ENCODE measurements at regions not wholly inside any gene's neighbourhood (a gene's known extent, or its start where the extent isn't known, plus 50 kb on each side); places are given as distances from the start of the nearest gene placed in this dataset.

DNA sequence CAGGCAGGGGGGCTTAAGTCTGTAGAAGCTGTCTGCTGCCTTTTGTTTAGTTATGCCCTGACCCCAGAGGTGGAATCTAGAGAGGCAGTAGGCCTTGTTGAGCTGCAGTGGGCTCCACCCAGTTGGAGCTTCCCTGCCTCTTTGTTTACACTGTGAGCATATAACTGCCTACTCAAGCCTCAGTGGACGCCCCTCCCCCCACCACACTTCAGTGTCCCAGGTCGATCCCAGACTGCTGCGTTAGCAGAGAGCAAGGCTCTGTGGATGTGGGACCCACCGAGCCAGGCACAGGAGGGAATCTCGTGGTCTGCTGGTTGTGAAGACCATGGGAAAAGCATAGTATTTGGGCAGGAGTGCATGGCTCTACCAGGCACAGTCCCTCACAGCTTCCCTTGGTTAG lies 446.8 kb upstream of the RARB start:
- H2BK120ac ChIP-seq (ENCODE audit: low read depth, low read length): no peak overlapping the region
- no peaks in the 10 kb centered on the region for H4K20me1 ChIP-seq (ENCODE audit: insufficient read depth, low read length)
- no peak overlapping the region for H3K4ac ChIP-seq (ENCODE audit: low read depth, low read length)
- no peak overlapping the region for H3K9ac ChIP-seq (ENCODE audit: low read depth, low read length)
- no peak for TF ChIP-seq POLR2A (IDR thresholded peaks at IDR 0.05; ENCODE audit: low read depth, low read length)
- TF ChIP-seq FOS (IDR thresholded peaks at IDR 0.05; ENCODE audit: low read depth, low read length): no peak
- TF ChIP-seq RAD21 (IDR thresholded peaks at IDR 0.05; ENCODE audit: low read length): no peak
- no peak for TF ChIP-seq MAZ (IDR thresholded peaks at IDR 0.05; ENCODE audit: borderline replicate concordance, low read depth, low read length)
- TF ChIP-seq BHLHE40 (IDR thresholded peaks at IDR 0.05; ENCODE audit: low read depth, low read length): no peak
- TF ChIP-seq, protein P1, sequence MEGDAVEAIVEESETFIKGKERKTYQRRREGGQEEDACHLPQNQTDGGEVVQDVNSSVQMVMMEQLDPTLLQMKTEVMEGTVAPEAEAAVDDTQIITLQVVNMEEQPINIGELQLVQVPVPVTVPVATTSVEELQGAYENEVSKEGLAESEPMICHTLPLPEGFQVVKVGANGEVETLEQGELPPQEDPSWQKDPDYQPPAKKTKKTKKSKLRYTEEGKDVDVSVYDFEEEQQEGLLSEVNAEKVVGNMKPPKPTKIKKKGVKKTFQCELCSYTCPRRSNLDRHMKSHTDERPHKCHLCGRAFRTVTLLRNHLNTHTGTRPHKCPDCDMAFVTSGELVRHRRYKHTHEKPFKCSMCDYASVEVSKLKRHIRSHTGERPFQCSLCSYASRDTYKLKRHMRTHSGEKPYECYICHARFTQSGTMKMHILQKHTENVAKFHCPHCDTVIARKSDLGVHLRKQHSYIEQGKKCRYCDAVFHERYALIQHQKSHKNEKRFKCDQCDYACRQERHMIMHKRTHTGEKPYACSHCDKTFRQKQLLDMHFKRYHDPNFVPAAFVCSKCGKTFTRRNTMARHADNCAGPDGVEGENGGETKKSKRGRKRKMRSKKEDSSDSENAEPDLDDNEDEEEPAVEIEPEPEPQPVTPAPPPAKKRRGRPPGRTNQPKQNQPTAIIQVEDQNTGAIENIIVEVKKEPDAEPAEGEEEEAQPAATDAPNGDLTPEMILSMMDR (conservative IDR thresholded peaks at IDR 0.05; ENCODE audit: low read depth, low read length): no peak
- TF ChIP-seq CHD1 (IDR thresholded peaks at IDR 0.05; ENCODE audit: low read depth, low read length): no peak
- TF ChIP-seq, protein P2, sequence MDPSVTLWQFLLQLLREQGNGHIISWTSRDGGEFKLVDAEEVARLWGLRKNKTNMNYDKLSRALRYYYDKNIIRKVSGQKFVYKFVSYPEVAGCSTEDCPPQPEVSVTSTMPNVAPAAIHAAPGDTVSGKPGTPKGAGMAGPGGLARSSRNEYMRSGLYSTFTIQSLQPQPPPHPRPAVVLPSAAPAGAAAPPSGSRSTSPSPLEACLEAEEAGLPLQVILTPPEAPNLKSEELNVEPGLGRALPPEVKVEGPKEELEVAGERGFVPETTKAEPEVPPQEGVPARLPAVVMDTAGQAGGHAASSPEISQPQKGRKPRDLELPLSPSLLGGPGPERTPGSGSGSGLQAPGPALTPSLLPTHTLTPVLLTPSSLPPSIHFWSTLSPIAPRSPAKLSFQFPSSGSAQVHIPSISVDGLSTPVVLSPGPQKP (IDR thresholded peaks at IDR 0.05; ENCODE audit: borderline replicate concordance, low read depth, low read length): no peak
- TF ChIP-seq SMC3 (IDR thresholded peaks at IDR 0.05; ENCODE audit: low read depth, low read length): no peak
- no peak for TF ChIP-seq MXI1 (IDR thresholded peaks at IDR 0.05; ENCODE audit: borderline replicate concordance, low read depth, low read length)
- no peak for TF ChIP-seq NFE2L2 (IDR thresholded peaks at IDR 0.05; ENCODE audit: low read depth, low read length)
- no peak for TF ChIP-seq RFX5 (IDR thresholded peaks at IDR 0.05; ENCODE audit: low read depth, low read length)
- TF ChIP-seq, protein P3, sequence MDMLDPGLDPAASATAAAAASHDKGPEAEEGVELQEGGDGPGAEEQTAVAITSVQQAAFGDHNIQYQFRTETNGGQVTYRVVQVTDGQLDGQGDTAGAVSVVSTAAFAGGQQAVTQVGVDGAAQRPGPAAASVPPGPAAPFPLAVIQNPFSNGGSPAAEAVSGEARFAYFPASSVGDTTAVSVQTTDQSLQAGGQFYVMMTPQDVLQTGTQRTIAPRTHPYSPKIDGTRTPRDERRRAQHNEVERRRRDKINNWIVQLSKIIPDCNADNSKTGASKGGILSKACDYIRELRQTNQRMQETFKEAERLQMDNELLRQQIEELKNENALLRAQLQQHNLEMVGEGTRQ (IDR thresholded peaks at IDR 0.05; ENCODE audit: low read depth, low read length): no peak
- TF ChIP-seq MAFK (IDR thresholded peaks at IDR 0.05; ENCODE audit: low read depth, low read length): no peak
- TF ChIP-seq CEBPB (IDR thresholded peaks at IDR 0.05; ENCODE audit: low read depth, low read length): no peak
- no peak for TF ChIP-seq RCOR1 (IDR thresholded peaks at IDR 0.05; ENCODE audit: insufficient replicate concordance, low read length)
- H3K14ac ChIP-seq (replicated peaks; ENCODE audit: low read depth, low read length): no peak overlapping the region
- WGBS, 2 experiments (ENCODE audit: extremely low coverage in 2 of 2, insufficient read length in 1 of 2): no CpG with 5 or more reads among the region's 5 CpGs
- no peaks in the 10 kb centered on the region for H3K4me1 ChIP-seq (ENCODE audit: control insufficient read depth, insufficient read depth, low read length)
- H3K9me1 ChIP-seq (ENCODE audit: insufficient read depth, low read length): no peaks in the 10 kb centered on the region
- intact Hi-C loops (cut with micrococcal nuclease): no loop called here
- ChIA-PET CTCF (no interaction called here), POLR2A (ENCODE audit: unreplicated experiment) (no interaction called here)
- H2BK15ac ChIP-seq (ENCODE audit: low read depth, low read length): no peak overlapping the region
- no peak overlapping the region for H2AFZ ChIP-seq (replicated peaks; ENCODE audit: low read length, poor library complexity)
- no peaks in the 10 kb centered on the region for H3K79me1 ChIP-seq (ENCODE audit: low read depth in 1 of 2, low read length in 2 of 2)
- no peak overlapping the region for H3K18ac ChIP-seq (ENCODE audit: low read depth, low read length)
- H3K27ac ChIP-seq (ENCODE audit: insufficient read depth, low read length): no peak overlapping the region
- H3K56ac ChIP-seq (ENCODE audit: extremely low read depth, insufficient read depth, low read length): no peak overlapping the region
- H2AK5ac ChIP-seq (ENCODE audit: low read depth, low read length): no peak overlapping the region
- H3K4me2 ChIP-seq (ENCODE audit: low read depth, low read length): no peak overlapping the region
- DNase-seq: no peak
- H4K91ac ChIP-seq (ENCODE audit: insufficient read depth, low read depth, low read length): no peak overlapping the region
- no peak overlapping the region for H4K8ac ChIP-seq (ENCODE audit: low read depth in 2 of 2, low read length in 2 of 2)
- dilution Hi-C loops (cut with HindIII; ENCODE audit: low sequenced_read_pairs, unreplicated experiment): no loop called here
- H2AK9ac ChIP-seq (replicated peaks; ENCODE audit: low read depth, low read length, poor library complexity): no peak overlapping the region
- peaks cover 5% of the 10 kb centered on the region; the same call in 1 of the 2 replicates for H3K9me3 ChIP-seq (ENCODE audit: control insufficient read depth, insufficient read depth, low read length)
- in situ Hi-C loops (cut with MboI; ENCODE audit: low sequenced_read_pairs): no loop called here
- BruUV-seq (replicated peaks): no TSS peak
- no peak for ATAC-seq (ENCODE audit: low read depth)
- H3K36me3 ChIP-seq (ENCODE audit: control insufficient read depth, insufficient read depth, low read length): no peaks in the 10 kb centered on the region
- H4K5ac ChIP-seq (ENCODE audit: low read depth, low read length): no peak overlapping the region
- no peak overlapping the region for H2BK20ac ChIP-seq (ENCODE audit: low read depth, low read length)
- no peak overlapping the region for H2BK5ac ChIP-seq (ENCODE audit: low read depth, low read length, poor library complexity, severe bottlenecking)
- H3K4me3 ChIP-seq (ENCODE audit: insufficient read depth, low read depth, low read length): no peak overlapping the region
- no peaks in the 10 kb centered on the region for H3K27me3 ChIP-seq (ENCODE audit: control insufficient read depth, insufficient read depth, low read length)
- H3K23ac ChIP-seq (ENCODE audit: low read depth, low read length): no peak overlapping the region
